ENCODE measurements at regions not wholly inside any gene's neighbourhood (a gene's known extent, or its start where the extent isn't known, plus 50 kb on each side); places are given as distances from the start of the nearest gene placed in this dataset.
A peak's percentile ranks its signal among the peaks of the same experiment; 100 is the strongest.

DNA sequence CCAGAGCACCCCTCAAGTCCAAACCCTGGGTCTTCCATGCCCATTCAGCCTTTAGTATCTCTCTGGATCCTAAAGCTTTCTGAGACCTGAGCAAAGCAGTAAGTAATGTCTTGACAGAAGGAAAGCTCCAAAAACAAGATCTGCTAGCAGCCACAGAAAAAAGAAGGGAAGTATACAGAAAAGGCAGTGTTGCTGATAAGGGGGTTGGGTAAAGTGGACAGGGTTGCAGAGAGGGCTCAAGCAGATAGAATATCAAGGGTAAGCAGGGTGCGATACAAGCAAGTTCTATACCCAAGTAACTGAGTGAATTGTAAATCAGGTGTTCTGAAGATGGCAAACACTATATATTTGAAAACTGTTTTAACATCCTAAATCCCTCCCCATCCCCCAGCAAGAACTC, 113.4 kb upstream of the CARMIL1 start:
- H3K4me2 ChIP-seq (ENCODE audit: low read depth, low read length): peak overlapping the region; percentile 31; the same call in 1 of the 2 replicates
- H2BK20ac ChIP-seq (ENCODE audit: low read depth, low read length): no peak overlapping the region
- H3K9ac ChIP-seq (ENCODE audit: low read depth, low read length): no peak overlapping the region
- no peak overlapping the region for H2BK5ac ChIP-seq (ENCODE audit: low read depth, low read length, poor library complexity, severe bottlenecking)
- H3K56ac ChIP-seq (ENCODE audit: extremely low read depth, insufficient read depth, low read length): no peak overlapping the region
- H3K23ac ChIP-seq (ENCODE audit: low read depth, low read length): no peak overlapping the region
- no peak overlapping the region; a peak in 1 of 4 replicates for H4K8ac ChIP-seq (ENCODE audit: low read depth in 2 of 2, low read length in 2 of 2)
- H2AFZ ChIP-seq (replicated peaks; ENCODE audit: low read length, poor library complexity): no peak overlapping the region
- ChIA-PET CTCF (interaction anchor here (0.8 kb wide), 1 partner anchor 224 kb away, joined by 4 read pairs; no protein-coding TSS in a partner anchor), POLR2A (ENCODE audit: unreplicated experiment) (no interaction called here)
- ATAC-seq (ENCODE audit: low read depth): no peak
- no peak overlapping the region for H4K91ac ChIP-seq (ENCODE audit: insufficient read depth, low read depth, low read length)
- H4K5ac ChIP-seq (ENCODE audit: low read depth, low read length): peak overlapping the region; percentile 11; the same call in 1 of the 2 replicates
- TF ChIP-seq RCOR1 (IDR thresholded peaks at IDR 0.05; ENCODE audit: insufficient replicate concordance, low read length) (no peak), BHLHE40 (IDR thresholded peaks at IDR 0.05; ENCODE audit: low read depth, low read length) (no peak), NFE2L2 (IDR thresholded peaks at IDR 0.05; ENCODE audit: low read depth, low read length) (no peak), SMC3 (IDR thresholded peaks at IDR 0.05; ENCODE audit: low read depth, low read length) (no peak), POLR2A (IDR thresholded peaks at IDR 0.05; ENCODE audit: low read depth, low read length) (no peak), RAD21 (IDR thresholded peaks at IDR 0.05; ENCODE audit: low read length) (no peak), CEBPB (IDR thresholded peaks at IDR 0.05; ENCODE audit: low read depth, low read length) (no peak)
- TF ChIP-seq, protein P1, sequence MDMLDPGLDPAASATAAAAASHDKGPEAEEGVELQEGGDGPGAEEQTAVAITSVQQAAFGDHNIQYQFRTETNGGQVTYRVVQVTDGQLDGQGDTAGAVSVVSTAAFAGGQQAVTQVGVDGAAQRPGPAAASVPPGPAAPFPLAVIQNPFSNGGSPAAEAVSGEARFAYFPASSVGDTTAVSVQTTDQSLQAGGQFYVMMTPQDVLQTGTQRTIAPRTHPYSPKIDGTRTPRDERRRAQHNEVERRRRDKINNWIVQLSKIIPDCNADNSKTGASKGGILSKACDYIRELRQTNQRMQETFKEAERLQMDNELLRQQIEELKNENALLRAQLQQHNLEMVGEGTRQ (IDR thresholded peaks at IDR 0.05; ENCODE audit: low read depth, low read length): no peak
- no peak overlapping the region for H2AK9ac ChIP-seq (replicated peaks; ENCODE audit: low read depth, low read length, poor library complexity)
- H3K27me3 ChIP-seq (ENCODE audit: control insufficient read depth, insufficient read depth, low read length): no peaks in the 10 kb centered on the region
- dilution Hi-C loops (cut with HindIII; ENCODE audit: low sequenced_read_pairs, unreplicated experiment) (no loop called here), intact Hi-C loops (cut with micrococcal nuclease) (no loop called here), in situ Hi-C loops (cut with MboI; ENCODE audit: low sequenced_read_pairs) (no loop called here)
- WGBS, 2 experiments (ENCODE audit: extremely low coverage in 2 of 2, insufficient read length in 1 of 2): no CpG with 5 or more reads among the region's 1 CpG
- peak overlapping the region; percentile 23; the same call in 1 of the 2 replicates for H3K18ac ChIP-seq (ENCODE audit: low read depth, low read length)
- no peak overlapping the region for H2AK5ac ChIP-seq (ENCODE audit: low read depth, low read length)
- DNase-seq: no peak
- H3K9me1 ChIP-seq (ENCODE audit: insufficient read depth, low read length): no peaks in the 10 kb centered on the region; the same call in 1 of the 2 replicates
- H3K4me3 ChIP-seq (ENCODE audit: insufficient read depth, low read depth, low read length): no peak overlapping the region
- no peak overlapping the region for H3K27ac ChIP-seq (ENCODE audit: insufficient read depth, low read length)
- no peak overlapping the region for H3K14ac ChIP-seq (replicated peaks; ENCODE audit: low read depth, low read length)
- no peaks in the 10 kb centered on the region for H3K79me1 ChIP-seq (ENCODE audit: low read depth in 1 of 2, low read length in 2 of 2)
- H2BK120ac ChIP-seq (ENCODE audit: low read depth, low read length): no peak overlapping the region
- 0 out of 3 replicates have a peak overlapping the region, but pooled peaks have one; percentile 24 for H2BK15ac ChIP-seq (ENCODE audit: low read depth, low read length)
- peaks cover 7% of the 10 kb centered on the region; the same call in 1 of the 2 replicates for H3K4me1 ChIP-seq (ENCODE audit: control insufficient read depth, insufficient read depth, low read length)
- H3K4ac ChIP-seq (ENCODE audit: low read depth, low read length): no peak overlapping the region
- H3K36me3 ChIP-seq (ENCODE audit: control insufficient read depth, insufficient read depth, low read length): no peaks in the 10 kb centered on the region
- no peaks in the 10 kb centered on the region for H4K20me1 ChIP-seq (ENCODE audit: insufficient read depth, low read length)
- no peaks in the 10 kb centered on the region for H3K9me3 ChIP-seq (ENCODE audit: control insufficient read depth, insufficient read depth, low read length)
- no TSS peak for BruUV-seq (replicated peaks)

Measured in IMR-90 (cell line).